ENCODE measurements at regions not wholly inside any gene's neighbourhood (a gene's known extent, or its start where the extent isn't known, plus 50 kb on each side); places are given as distances from the start of the nearest gene placed in this dataset.
A peak's percentile ranks its signal among the peaks of the same experiment; 100 is the strongest.

DNA sequence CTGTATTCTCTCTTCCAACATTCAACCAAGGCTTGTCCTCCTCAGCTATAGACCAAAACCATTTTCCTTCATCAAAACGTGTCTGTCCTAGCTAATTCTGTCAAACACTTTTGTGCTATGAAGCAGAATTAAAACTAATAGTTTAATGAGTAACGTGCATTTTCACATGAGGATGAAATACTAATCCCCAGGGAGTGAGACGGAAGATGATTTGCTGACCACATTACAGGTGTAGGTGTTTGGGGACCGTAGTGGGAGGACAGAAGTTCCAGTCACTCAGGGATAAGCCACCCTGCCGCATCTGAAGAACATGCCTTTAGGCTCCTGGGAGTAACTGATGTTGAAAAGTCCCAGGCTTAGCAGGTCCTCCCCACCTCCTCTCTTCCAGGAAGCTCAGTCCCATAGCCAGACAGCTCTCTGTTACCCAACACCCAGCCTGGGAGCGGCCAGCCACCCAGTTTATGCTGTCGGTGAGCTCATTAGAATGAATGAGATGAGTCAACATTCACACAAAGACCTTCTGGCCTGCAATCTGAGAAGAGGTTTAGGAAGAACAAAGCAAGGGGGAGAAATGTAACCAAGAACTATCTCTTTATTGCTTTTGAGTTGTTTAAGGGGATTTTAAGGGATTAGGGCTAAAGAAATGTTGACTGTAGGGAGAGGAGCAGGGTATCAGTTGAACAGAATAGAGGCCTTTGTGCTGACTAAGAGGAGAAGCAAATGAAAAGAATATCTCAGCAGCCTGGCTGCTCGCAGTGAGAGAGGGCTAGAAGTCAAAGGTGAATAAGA lies 122.5 kb downstream of the FOXI3 start:
- Mint-ChIP-seq H3K27ac (peak overlapping the region; percentile 96), H3K36me3 (no peaks in the 10 kb centered on the region), H3K4me1 (peaks cover 23% of the 10 kb centered on the region), H3K4me3 (no peak overlapping the region; the same call in 1 of the 2 replicates), H3K27me3 (ENCODE audit: low read depth) (peaks cover 19% of the 10 kb centered on the region), H3K9me3 (peaks cover 5% of the 10 kb centered on the region)
- DNase-seq (ENCODE audit: low spot score): peak; percentile 46
- ATAC-seq: peak; percentile 96
- TF ChIP-seq, protein P1, sequence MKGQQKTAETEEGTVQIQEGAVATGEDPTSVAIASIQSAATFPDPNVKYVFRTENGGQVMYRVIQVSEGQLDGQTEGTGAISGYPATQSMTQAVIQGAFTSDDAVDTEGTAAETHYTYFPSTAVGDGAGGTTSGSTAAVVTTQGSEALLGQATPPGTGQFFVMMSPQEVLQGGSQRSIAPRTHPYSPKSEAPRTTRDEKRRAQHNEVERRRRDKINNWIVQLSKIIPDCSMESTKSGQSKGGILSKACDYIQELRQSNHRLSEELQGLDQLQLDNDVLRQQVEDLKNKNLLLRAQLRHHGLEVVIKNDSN (CRISPR knock-in tag; IDR thresholded peaks at IDR 0.05): no peak
- 0 out of 2 replicates have a peak, but pooled peaks have one; percentile 15 for TF ChIP-seq ETV6 (CRISPR knock-in tag; IDR thresholded peaks at IDR 0.05)
- ChIA-PET POLR2A (no interaction called here), CTCF (interaction anchor here (0.6 to 1.1 kb wide), 8 partner anchors 9 to 269 kb away, joined by 3 to 8 read pairs (median 4); no protein-coding TSS in a partner anchor)

DNA sequence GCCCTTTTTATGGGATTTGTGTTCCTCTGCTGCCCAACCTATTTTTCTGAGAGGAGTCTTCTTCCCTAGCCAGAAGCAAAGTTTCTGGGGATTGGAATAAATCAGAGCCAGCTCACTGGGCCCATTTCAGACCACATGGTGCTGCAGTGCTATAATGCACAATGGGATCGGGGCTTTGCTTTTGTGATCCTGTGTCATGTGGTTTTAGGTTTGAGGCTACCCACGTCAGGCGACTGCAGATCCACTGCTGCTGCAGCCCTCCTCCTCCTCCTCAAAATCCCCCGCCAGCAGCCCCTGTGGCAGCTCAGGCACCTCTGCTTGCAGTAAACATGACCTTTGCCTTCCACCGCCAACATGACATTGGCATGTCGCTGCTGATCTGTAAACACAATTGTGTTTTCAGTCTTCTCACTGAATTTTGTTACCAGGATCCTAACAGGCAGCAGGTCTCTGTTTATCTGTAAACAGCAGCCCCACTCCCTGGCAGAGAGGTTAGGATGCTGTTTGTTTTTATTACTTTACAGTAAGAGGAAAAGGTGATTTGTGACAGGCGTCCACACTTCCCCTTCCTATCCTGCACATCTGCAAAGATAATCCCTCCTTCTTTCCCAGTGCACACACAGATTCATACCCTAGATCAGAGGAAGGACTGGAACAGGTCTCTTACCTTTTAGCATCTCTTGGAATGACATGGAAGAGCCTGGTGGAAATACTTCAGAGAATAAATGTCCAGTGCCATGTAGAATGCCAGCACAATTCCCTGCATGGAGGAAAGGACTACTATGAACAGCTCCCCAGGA lies 130.8 kb downstream of the FOXI3 start:
- Mint-ChIP-seq H3K36me3 (no peaks in the 10 kb centered on the region), H3K27ac (peak overlapping the region; percentile 14; the same call in 1 of the 2 replicates), H3K27me3 (ENCODE audit: low read depth) (no peaks in the 10 kb centered on the region), H3K9me3 (peaks cover 9% of the 10 kb centered on the region), H3K4me3 (no peak overlapping the region), H3K4me1 (peaks cover 13% of the 10 kb centered on the region)
- DNase-seq (ENCODE audit: low spot score) (no peak), ATAC-seq (no peak)
- TF ChIP-seq, protein P2, sequence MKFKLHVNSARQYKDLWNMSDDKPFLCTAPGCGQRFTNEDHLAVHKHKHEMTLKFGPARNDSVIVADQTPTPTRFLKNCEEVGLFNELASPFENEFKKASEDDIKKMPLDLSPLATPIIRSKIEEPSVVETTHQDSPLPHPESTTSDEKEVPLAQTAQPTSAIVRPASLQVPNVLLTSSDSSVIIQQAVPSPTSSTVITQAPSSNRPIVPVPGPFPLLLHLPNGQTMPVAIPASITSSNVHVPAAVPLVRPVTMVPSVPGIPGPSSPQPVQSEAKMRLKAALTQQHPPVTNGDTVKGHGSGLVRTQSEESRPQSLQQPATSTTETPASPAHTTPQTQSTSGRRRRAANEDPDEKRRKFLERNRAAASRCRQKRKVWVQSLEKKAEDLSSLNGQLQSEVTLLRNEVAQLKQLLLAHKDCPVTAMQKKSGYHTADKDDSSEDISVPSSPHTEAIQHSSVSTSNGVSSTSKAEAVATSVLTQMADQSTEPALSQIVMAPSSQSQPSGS (CRISPR knock-in tag; IDR thresholded peaks at IDR 0.05; ENCODE audit: borderline replicate concordance, low read depth): no peak
- TF ChIP-seq, protein P3, sequence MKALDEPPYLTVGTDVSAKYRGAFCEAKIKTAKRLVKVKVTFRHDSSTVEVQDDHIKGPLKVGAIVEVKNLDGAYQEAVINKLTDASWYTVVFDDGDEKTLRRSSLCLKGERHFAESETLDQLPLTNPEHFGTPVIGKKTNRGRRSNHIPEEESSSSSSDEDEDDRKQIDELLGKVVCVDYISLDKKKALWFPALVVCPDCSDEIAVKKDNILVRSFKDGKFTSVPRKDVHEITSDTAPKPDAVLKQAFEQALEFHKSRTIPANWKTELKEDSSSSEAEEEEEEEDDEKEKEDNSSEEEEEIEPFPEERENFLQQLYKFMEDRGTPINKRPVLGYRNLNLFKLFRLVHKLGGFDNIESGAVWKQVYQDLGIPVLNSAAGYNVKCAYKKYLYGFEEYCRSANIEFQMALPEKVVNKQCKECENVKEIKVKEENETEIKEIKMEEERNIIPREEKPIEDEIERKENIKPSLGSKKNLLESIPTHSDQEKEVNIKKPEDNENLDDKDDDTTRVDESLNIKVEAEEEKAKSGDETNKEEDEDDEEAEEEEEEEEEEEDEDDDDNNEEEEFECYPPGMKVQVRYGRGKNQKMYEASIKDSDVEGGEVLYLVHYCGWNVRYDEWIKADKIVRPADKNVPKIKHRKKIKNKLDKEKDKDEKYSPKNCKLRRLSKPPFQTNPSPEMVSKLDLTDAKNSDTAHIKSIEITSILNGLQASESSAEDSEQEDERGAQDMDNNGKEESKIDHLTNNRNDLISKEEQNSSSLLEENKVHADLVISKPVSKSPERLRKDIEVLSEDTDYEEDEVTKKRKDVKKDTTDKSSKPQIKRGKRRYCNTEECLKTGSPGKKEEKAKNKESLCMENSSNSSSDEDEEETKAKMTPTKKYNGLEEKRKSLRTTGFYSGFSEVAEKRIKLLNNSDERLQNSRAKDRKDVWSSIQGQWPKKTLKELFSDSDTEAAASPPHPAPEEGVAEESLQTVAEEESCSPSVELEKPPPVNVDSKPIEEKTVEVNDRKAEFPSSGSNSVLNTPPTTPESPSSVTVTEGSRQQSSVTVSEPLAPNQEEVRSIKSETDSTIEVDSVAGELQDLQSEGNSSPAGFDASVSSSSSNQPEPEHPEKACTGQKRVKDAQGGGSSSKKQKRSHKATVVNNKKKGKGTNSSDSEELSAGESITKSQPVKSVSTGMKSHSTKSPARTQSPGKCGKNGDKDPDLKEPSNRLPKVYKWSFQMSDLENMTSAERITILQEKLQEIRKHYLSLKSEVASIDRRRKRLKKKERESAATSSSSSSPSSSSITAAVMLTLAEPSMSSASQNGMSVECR (CRISPR knock-in tag; IDR thresholded peaks at IDR 0.05; ENCODE audit: borderline replicate concordance): no peak
- TF ChIP-seq FOXK1 (CRISPR knock-in tag; IDR thresholded peaks at IDR 0.05) (no peak), NFE2L1 (CRISPR knock-in tag; IDR thresholded peaks at IDR 0.05) (no peak), ESRRA (CRISPR knock-in tag; IDR thresholded peaks at IDR 0.05; ENCODE audit: borderline replicate concordance) (no peak), ZNF671 (CRISPR knock-in tag; IDR thresholded peaks at IDR 0.05) (no peak)
- TF ChIP-seq, protein P4, sequence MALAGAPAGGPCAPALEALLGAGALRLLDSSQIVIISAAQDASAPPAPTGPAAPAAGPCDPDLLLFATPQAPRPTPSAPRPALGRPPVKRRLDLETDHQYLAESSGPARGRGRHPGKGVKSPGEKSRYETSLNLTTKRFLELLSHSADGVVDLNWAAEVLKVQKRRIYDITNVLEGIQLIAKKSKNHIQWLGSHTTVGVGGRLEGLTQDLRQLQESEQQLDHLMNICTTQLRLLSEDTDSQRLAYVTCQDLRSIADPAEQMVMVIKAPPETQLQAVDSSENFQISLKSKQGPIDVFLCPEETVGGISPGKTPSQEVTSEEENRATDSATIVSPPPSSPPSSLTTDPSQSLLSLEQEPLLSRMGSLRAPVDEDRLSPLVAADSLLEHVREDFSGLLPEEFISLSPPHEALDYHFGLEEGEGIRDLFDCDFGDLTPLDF (CRISPR knock-in tag; IDR thresholded peaks at IDR 0.05): no peak
- TF ChIP-seq, protein P5, sequence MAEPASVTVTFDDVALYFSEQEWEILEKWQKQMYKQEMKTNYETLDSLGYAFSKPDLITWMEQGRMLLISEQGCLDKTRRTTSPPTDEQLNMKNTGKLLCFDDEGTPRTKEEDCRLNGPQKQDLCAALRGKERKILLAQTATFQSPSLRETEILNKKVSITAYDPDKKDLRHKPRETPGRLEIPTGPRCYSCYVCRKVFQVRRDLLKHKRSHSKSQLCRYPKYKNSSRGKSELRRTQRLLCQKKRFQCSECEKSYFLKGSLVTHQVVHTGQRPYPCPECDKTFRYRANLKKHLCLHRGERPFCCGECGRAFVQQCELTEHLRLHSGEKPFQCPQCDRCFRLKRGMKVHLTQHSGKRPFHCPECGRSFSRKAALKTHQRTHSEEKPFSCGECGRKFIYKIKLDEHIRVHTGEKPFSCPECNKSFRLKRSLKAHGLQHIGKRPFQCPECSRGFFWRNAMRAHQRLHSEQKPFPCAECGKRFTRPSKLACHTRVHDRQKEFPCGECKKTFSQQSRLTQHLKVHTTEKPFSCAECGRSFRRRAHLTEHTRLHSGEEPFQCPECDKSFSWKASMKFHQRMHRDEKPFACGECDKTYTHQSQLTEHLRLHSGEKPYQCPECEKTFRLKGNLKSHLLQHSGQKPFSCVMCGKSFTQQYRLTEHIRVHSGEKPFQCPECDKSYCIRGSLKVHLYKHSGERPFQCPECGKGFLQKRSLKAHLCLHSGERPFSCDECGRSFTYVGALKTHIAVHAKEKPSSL (CRISPR knock-in tag; conservative IDR thresholded peaks at IDR 0.05): no peak
- CTCF ChIA-PET: interaction anchor here (1.5 to 2.1 kb wide), 3 partner anchors 8 to 350 kb away, joined by 4 to 7 read pairs (median 4); no protein-coding TSS in a partner anchor
- POLR2A ChIA-PET: no interaction called here
